Endothelial cell of umbilical vein (primary cell): ENCODE measurements at regions not wholly inside any gene's neighbourhood (a gene's known extent, or its start where the extent isn't known, plus 50 kb on each side); places are given as distances from the start of the nearest gene placed in this dataset.

Experiments
- BruUV-seq: library from RNA; stranded (reverse); fragments of 400-500 nt; replicated peaks from 2 replicates; lab custom pipeline; 2021; lab: Mats Ljungman, UMichigan
- CTCF ChIA-PET: fragments of 300-600, 350-600 bp; sonication (Branson Sonifier 250); formaldehyde crosslinking; loops from one replicate; lab custom pipeline; 2021; ENCODE audit warnings: antibody characterized with exemption, inconsistent platforms; lab: Charles Lee
- POLR2A ChIA-PET: fragments of 300-600, 350-600 bp; sonication (Branson Sonifier 250); formaldehyde crosslinking; loops from one replicate; lab custom pipeline; 2021; ENCODE audit warnings: antibody characterized with exemption, inconsistent platforms; lab: Charles Lee
- DNase-seq: peaks from one replicate; pipeline ENCODE4 v3.0.0-alpha.2; 2011; ENCODE audit warnings: low read depth, low spot score
- FAIRE-seq: peaks from 2 replicates; lab custom pipeline; 2011; peaks lifted over from hg19 to GRCh38; lab: Jason Lieb, UNC
- H2AFZ ChIP-seq: 2 replicates; pipeline ENCODE4 v1.6.0; 2012; ENCODE audit warnings: low read depth, low read length, control low read depth, inconsistent platforms
- H3K27ac ChIP-seq: 2 replicates; pipeline ENCODE4 v1.5.1; 2011; ENCODE audit warnings: low read depth, mild to moderate bottlenecking, control low read depth, low read length, moderate library complexity; ENCODE audit not compliant: insufficient read depth
- H3K27me3 ChIP-seq, 2 experiments: 2 replicates each; pipeline versions ENCODE4 v1.6.0 to v1.6.1; 2011; ENCODE audit warnings: low read length in 2 of 2, mixed read lengths in 1 of 2; ENCODE audit not compliant: control insufficient read depth in 2 of 2, insufficient read depth in 2 of 2
- H3K36me3 ChIP-seq, 2 experiments: 2 replicates in 1 of 2; 3 replicates in 1 of 2; pipeline ENCODE4 v1.5.1; 2011; ENCODE audit warnings: low read length in 2 of 2, mild to moderate bottlenecking in 1 of 2, moderate library complexity in 1 of 2; ENCODE audit not compliant: control insufficient read depth in 2 of 2, insufficient read depth in 2 of 2; ENCODE audit errors: extremely low read depth in 1 of 2
- H3K4me1 ChIP-seq: 3 replicates; pipeline ENCODE4 v1.5.1; 2011; ENCODE audit warnings: mild to moderate bottlenecking, low read length; ENCODE audit not compliant: control insufficient read depth, insufficient read depth; ENCODE audit errors: extremely low read depth
- H3K4me2 ChIP-seq: 2 replicates; pipeline ENCODE4 v1.6.1; 2011; ENCODE audit warnings: low read length, control low read depth, mixed read lengths; ENCODE audit not compliant: insufficient read depth
- H3K4me3 ChIP-seq, 3 experiments: fragments of 200-600 bp in 1 of 3; sonication (generic), shearing (Covaris generic) in 1 of 3; replicated peaks in 1 of 3; 2 replicates each; pipeline ENCODE4 v1.5.1; 2011 to 2016; ENCODE audit warnings: control low read depth in 3 of 3, low read length in 3 of 3, mild to moderate bottlenecking in 2 of 3, inconsistent platforms in 1 of 3, low read depth in 1 of 3, moderate library complexity in 1 of 3; ENCODE audit not compliant: insufficient read depth in 1 of 3
- H3K79me2 ChIP-seq: 2 replicates; pipeline ENCODE4 v1.6.0; 2012; ENCODE audit warnings: low read length, inconsistent platforms; ENCODE audit not compliant: control insufficient read depth, insufficient read depth
- H3K9ac ChIP-seq: replicated peaks from 2 replicates; pipeline ENCODE3; 2011; ENCODE audit warnings: low read length, control low read depth; ENCODE audit not compliant: insufficient read depth; ENCODE audit errors: extremely low read depth
- H3K9me1 ChIP-seq: replicated peaks from 3 replicates; pipeline ENCODE4 v1.6.0; 2011; ENCODE audit warnings: mild to moderate bottlenecking, low read length; ENCODE audit not compliant: control insufficient read depth, insufficient read depth; ENCODE audit errors: extremely low read depth
- H3K9me3 ChIP-seq: replicated peaks from 2 replicates; pipeline ENCODE4 v1.5.1; 2012; ENCODE audit warnings: low read length, inconsistent platforms; ENCODE audit not compliant: control insufficient read depth, insufficient read depth
- H4K20me1 ChIP-seq: replicated peaks from 2 replicates; pipeline ENCODE3; 2011; ENCODE audit warnings: mild to moderate bottlenecking, low read length; ENCODE audit not compliant: control insufficient read depth, insufficient read depth; ENCODE audit errors: extremely low read depth
- CTCF ChIP-seq, 2 donors: IDR thresholded peaks; 1 replicate in 1 of 2; 2 replicates in 1 of 2; pipeline ENCODE4 v1.5.1; 2011; ENCODE audit warnings: low read length in 2 of 2, mild to moderate bottlenecking in 2 of 2, moderate library complexity in 2 of 2, control low read depth in 1 of 2, inconsistent platforms in 1 of 2, low read depth in 1 of 2; ENCODE audit not compliant: insufficient read depth in 1 of 2; ENCODE audit errors: extremely low read depth in 1 of 2
- EZH2 ChIP-seq: IDR thresholded peaks from 2 replicates; pipeline ENCODE4 v1.6.1; 2012; ENCODE audit warnings: borderline replicate concordance, low read depth, mild to moderate bottlenecking, moderate library complexity, low read length, inconsistent platforms; ENCODE audit not compliant: severe bottlenecking
- FOS ChIP-seq: IDR thresholded peaks from 2 replicates; pipeline ENCODE4 v1.6.1; 2011; ENCODE audit warnings: mild to moderate bottlenecking, low read length, moderate library complexity, borderline replicate concordance; ENCODE audit not compliant: insufficient read depth
- GATA2 ChIP-seq: IDR thresholded peaks from 2 replicates; pipeline ENCODE4 v1.7.0; 2011; ENCODE audit warnings: low read depth, mild to moderate bottlenecking, moderate library complexity, mixed read lengths, low read length; ENCODE audit not compliant: insufficient read length, insufficient read depth
- JUN ChIP-seq: IDR thresholded peaks from 2 replicates; pipeline ENCODE4 v1.6.1; 2011; ENCODE audit warnings: borderline replicate concordance, low read depth; ENCODE audit not compliant: insufficient read length, insufficient read depth
- MAX ChIP-seq: IDR thresholded peaks from 2 replicates; pipeline ENCODE4 v1.6.1; 2011; ENCODE audit not compliant: insufficient read depth, insufficient read length
- MYC ChIP-seq: IDR thresholded peaks from one replicate; pipeline ENCODE4 v1.6.1; 2011; ENCODE audit warnings: mild to moderate bottlenecking, low read depth, low read length
- POLR2A ChIP-seq: IDR thresholded peaks from 2 replicates; pipeline ENCODE4 v1.6.1; 2012; ENCODE audit warnings: low read depth, mild to moderate bottlenecking, control low read depth, low read length
- POLR2AphosphoS5 ChIP-seq: IDR thresholded peaks from 2 replicates; pipeline ENCODE4 v1.6.1; 2012; ENCODE audit warnings: low read depth, mild to moderate bottlenecking, control low read depth, low read length, moderate library complexity; ENCODE audit not compliant: insufficient read depth
- dilution Hi-C: fragments of 300-500 bp; cut with MboI; formaldehyde crosslinking; loops from one replicate; pipeline ENCODE4 v1.15.0; 2019; ENCODE audit warnings: low sequenced_read_pairs; ENCODE audit not compliant: extremely low pct_ligation_motif_present
- intact Hi-C: fragments of 100-400 bp; cut with micrococcal nuclease; formaldehyde crosslinking; loops from one replicate; pipeline ENCODE4 v1.10.0; 2022

- ChIA-PET POLR2A (no interaction called here), CTCF (interaction anchor here (1.0 kb wide), 1 partner anchor 10 kb away, joined by 3 read pairs; no protein-coding TSS in a partner anchor)
- Histone ChIP-seq H3K9me3 (peaks cover 5% of the 10 kb centered on the region), H4K20me1 (no peaks in the 10 kb centered on the region), H3K27ac (no peak overlapping the region), H3K9me1 (no peaks in the 10 kb centered on the region), H3K4me3 (no peak overlapping the region), H3K79me2 (no peaks in the 10 kb centered on the region), H3K4me1 (no peaks in the 10 kb centered on the region), H3K4me2 (no peak overlapping the region), H3K27me3 (no peaks in the 10 kb centered on the region), H3K9ac (no peak overlapping the region), H2AFZ (no peak overlapping the region), H3K36me3 (no peaks in the 10 kb centered on the region)
- no peak for TF ChIP-seq GATA2
- TF ChIP-seq POLR2A = no peak
- no peak for TF ChIP-seq EZH2
- no peak for TF ChIP-seq MYC
- no peak for TF ChIP-seq FOS
- TF ChIP-seq POLR2AphosphoS5 = no peak
- no peak for TF ChIP-seq JUN
- TF ChIP-seq MAX = no peak
- TF ChIP-seq CTCF (IDR thresholded peaks at IDR 0.05; ENCODE audit: extremely low read depth in 1 of 2, insufficient read depth in 1 of 2, low read depth in 1 of 2, low read length in 2 of 2) = no peak
- intact Hi-C loops (no loop called here), dilution Hi-C loops (no loop called here)
- DNase-seq (no peak), FAIRE-seq (no peak)
- no TSS peak for BruUV-seq
These were observed 447.9 kb downstream of the GPATCH2 start for GRCh38 chr1:217182992-217183391.
